ENCODE measurements at regions not wholly inside any gene's neighbourhood (a gene's known extent, or its start where the extent isn't known, plus 50 kb on each side); places are given as distances from the start of the nearest gene placed in this dataset.

DNA sequence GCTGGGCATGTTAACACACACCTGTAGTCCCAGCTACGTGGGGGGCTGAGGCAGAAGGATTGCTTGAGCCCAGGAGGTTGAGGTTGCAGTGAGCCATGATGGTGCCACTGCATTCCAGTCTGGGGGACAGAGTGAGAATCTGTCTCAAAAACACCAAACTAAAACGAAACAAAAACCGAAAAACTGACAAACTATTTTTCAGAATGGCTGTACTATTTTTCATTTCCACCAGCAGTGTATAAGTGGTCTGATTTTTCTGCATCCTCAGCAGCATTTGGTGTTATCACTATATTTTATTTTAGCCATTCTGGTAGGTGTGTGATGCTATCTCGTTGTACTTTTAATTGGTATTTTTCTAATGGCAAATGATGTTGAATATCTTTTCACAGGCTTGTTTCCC lies 95.2 kb downstream of the PDCL3 start:
- Mint-ChIP-seq H3K27me3 (ENCODE audit: low read depth in 2 of 2) (peaks cover 12 to 40% of the 10 kb centered on the region in 2 donors), H3K4me3 (no peak overlapping the region), H3K27ac (no peak overlapping the region), H3K36me3 (no peaks in the 10 kb centered on the region), H3K4me1 (no peaks in the 10 kb centered on the region), H3K9me3 (no peaks in the 10 kb centered on the region)
- H3K27ac ChIP-seq (ENCODE audit: low read length), result no peak overlapping the region
- DNase-seq, result no peak
- intact Hi-C loops (cut with micrococcal nuclease), result no loop called here
- ATAC-seq, result no peak
- H3K9me3 ChIP-seq (ENCODE audit: control insufficient read depth, insufficient read depth, low read length), result peaks cover 2% of the 10 kb centered on the region
- H3K4me3 ChIP-seq (ENCODE audit: low read length), result no peak overlapping the region
- no peaks in the 10 kb centered on the region for H3K36me3 ChIP-seq (ENCODE audit: control insufficient read depth, insufficient read depth, low read length)
- no peaks in the 10 kb centered on the region for H3K4me1 ChIP-seq (ENCODE audit: control insufficient read depth, insufficient read depth, low read length)
- TF ChIP-seq, protein P1, sequence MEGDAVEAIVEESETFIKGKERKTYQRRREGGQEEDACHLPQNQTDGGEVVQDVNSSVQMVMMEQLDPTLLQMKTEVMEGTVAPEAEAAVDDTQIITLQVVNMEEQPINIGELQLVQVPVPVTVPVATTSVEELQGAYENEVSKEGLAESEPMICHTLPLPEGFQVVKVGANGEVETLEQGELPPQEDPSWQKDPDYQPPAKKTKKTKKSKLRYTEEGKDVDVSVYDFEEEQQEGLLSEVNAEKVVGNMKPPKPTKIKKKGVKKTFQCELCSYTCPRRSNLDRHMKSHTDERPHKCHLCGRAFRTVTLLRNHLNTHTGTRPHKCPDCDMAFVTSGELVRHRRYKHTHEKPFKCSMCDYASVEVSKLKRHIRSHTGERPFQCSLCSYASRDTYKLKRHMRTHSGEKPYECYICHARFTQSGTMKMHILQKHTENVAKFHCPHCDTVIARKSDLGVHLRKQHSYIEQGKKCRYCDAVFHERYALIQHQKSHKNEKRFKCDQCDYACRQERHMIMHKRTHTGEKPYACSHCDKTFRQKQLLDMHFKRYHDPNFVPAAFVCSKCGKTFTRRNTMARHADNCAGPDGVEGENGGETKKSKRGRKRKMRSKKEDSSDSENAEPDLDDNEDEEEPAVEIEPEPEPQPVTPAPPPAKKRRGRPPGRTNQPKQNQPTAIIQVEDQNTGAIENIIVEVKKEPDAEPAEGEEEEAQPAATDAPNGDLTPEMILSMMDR (IDR thresholded peaks at IDR 0.05), result no peak
- no peaks in the 10 kb centered on the region for H3K27me3 ChIP-seq (ENCODE audit: control insufficient read depth, insufficient read depth, low read length)
- 71% methylated on average over 1 of the region's 4 CpGs for WGBS (ENCODE audit: insufficient coverage)

GRCh38 chr2:100660851-100661584 lies 98.2 kb downstream of the PDCL3 start:
- Mint-ChIP-seq H3K36me3 (no peaks in the 10 kb centered on the region), H3K4me1 (no peaks in the 10 kb centered on the region), H3K9me3 (no peaks in the 10 kb centered on the region), H3K27ac (no peak overlapping the region), H3K4me3 (no peak overlapping the region), H3K27me3 (ENCODE audit: low read depth in 2 of 2) (peaks cover 12 to 34% of the 10 kb centered on the region in 2 donors)
- H3K4me3 ChIP-seq (ENCODE audit: low read length), result no peak overlapping the region
- no peaks in the 10 kb centered on the region for H3K36me3 ChIP-seq (ENCODE audit: control insufficient read depth, insufficient read depth, low read length)
- H3K9me3 ChIP-seq (ENCODE audit: control insufficient read depth, insufficient read depth, low read length), result no peaks in the 10 kb centered on the region
- 84% methylated on average over 12 of the region's 12 CpGs for WGBS (ENCODE audit: insufficient coverage)
- no peaks in the 10 kb centered on the region for H3K4me1 ChIP-seq (ENCODE audit: control insufficient read depth, insufficient read depth, low read length)
- H3K27ac ChIP-seq (ENCODE audit: low read length), result no peak overlapping the region
- intact Hi-C loops (cut with micrococcal nuclease), result no loop called here
- TF ChIP-seq, protein P1 (IDR thresholded peaks at IDR 0.05), result no peak
- no peaks in the 10 kb centered on the region for H3K27me3 ChIP-seq (ENCODE audit: control insufficient read depth, insufficient read depth, low read length)
- no peak for ATAC-seq
- no peak for DNase-seq

DNA sequence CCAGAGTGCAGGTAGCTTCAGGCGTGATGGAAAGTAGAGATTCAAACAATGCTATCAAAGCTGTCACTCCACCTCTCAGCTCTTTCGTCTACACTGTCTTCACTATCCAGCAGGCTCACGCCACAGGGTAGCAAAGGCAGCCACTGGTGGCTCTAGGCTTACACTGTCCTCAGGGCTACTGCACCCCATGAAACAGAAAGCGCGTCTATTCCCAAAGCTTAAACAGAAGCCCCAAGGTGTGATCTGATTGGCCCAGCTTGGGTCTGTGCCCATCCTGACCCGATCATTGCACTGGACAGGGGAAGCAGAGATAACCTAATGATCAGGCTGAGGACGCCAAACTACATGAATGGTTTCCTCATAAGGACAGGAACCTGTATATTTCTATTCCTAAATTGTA lies 100.1 kb downstream of the PDCL3 start:
- Histone ChIP-seq H3K27ac (ENCODE audit: low read length) (no peak overlapping the region), H3K9me3 (ENCODE audit: control insufficient read depth, insufficient read depth, low read length) (no peaks in the 10 kb centered on the region), H3K4me3 (ENCODE audit: low read length) (no peak overlapping the region), H3K4me1 (ENCODE audit: control insufficient read depth, insufficient read depth, low read length) (no peaks in the 10 kb centered on the region), H3K27me3 (ENCODE audit: control insufficient read depth, insufficient read depth, low read length) (no peaks in the 10 kb centered on the region), H3K36me3 (ENCODE audit: control insufficient read depth, insufficient read depth, low read length) (no peaks in the 10 kb centered on the region)
- H3K4me3 Mint-ChIP-seq, result no peak overlapping the region
- H3K27ac Mint-ChIP-seq, result no peak overlapping the region
- WGBS (ENCODE audit: insufficient coverage), result 94% methylated on average over 7 of the region's 7 CpGs
- no peaks in the 10 kb centered on the region for H3K4me1 Mint-ChIP-seq
- no peak for DNase-seq
- H3K27me3 Mint-ChIP-seq (ENCODE audit: low read depth in 2 of 2), result peaks cover 12 to 31% of the 10 kb centered on the region in 2 donors
- ATAC-seq, result no peak
- no peaks in the 10 kb centered on the region for H3K36me3 Mint-ChIP-seq
- TF ChIP-seq, protein P1 (IDR thresholded peaks at IDR 0.05), result no peak
- intact Hi-C loops (cut with micrococcal nuclease), result no loop called here
- no peaks in the 10 kb centered on the region for H3K9me3 Mint-ChIP-seq
